ENCODE measurements at regions not wholly inside any gene's neighbourhood (a gene's known extent, or its start where the extent isn't known, plus 50 kb on each side); places are given as distances from the start of the nearest gene placed in this dataset.

DNA sequence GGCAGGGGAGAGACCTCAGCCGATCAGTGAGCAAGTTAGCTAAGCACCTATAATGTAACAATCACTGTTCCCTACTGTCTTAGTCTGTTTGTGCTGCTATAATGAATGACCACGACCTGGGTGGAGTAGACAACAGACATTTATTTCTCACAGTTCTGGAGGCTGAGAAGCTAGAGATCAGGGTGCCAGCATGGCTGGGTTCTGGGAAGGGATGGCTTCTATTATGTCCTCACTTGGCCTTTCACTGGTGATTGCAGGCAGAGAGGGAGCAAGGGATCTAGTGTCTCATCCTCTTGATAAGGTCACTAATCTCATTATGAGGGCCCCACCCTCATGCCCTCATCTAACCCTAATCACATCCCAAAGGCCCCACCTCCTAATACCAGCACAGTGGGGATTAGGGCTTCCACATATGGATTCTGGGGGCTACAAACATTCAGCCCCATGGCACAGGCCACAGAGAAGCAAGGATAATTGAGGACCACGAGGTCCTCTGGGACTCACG, 162.5 kb downstream of the CD83 start:
- Histone ChIP-seq H3K36me3 (no peaks in the 10 kb centered on the region), H3K27ac (no peak overlapping the region), H3K4me1 (no peaks in the 10 kb centered on the region), H3K9me3 (no peaks in the 10 kb centered on the region), H3K27me3 (no peaks in the 10 kb centered on the region), H3K4me3 (no peak overlapping the region)
- no peak for TF ChIP-seq POLR2A (IDR thresholded peaks at IDR 0.05)
- TF ChIP-seq, protein P1, sequence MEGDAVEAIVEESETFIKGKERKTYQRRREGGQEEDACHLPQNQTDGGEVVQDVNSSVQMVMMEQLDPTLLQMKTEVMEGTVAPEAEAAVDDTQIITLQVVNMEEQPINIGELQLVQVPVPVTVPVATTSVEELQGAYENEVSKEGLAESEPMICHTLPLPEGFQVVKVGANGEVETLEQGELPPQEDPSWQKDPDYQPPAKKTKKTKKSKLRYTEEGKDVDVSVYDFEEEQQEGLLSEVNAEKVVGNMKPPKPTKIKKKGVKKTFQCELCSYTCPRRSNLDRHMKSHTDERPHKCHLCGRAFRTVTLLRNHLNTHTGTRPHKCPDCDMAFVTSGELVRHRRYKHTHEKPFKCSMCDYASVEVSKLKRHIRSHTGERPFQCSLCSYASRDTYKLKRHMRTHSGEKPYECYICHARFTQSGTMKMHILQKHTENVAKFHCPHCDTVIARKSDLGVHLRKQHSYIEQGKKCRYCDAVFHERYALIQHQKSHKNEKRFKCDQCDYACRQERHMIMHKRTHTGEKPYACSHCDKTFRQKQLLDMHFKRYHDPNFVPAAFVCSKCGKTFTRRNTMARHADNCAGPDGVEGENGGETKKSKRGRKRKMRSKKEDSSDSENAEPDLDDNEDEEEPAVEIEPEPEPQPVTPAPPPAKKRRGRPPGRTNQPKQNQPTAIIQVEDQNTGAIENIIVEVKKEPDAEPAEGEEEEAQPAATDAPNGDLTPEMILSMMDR (IDR thresholded peaks at IDR 0.05 in 4 of 5, conservative IDR thresholded peaks at IDR 0.05 in 1 of 5), result no peak
- in situ Hi-C loops (cut with MboI; ENCODE audit: low sequenced_read_pairs in 4 of 4), result no loop called here
- intact Hi-C loops (cut with DNase I; ENCODE audit: low total_unique reads), result no loop called here
- ATAC-seq, result no peak
- DNase-seq, result no peak

GRCh38 chr6:14280766-14281293, 163.3 kb downstream of the CD83 start:
- Histone ChIP-seq H3K27me3 (no peaks in the 10 kb centered on the region), H3K9me3 (no peaks in the 10 kb centered on the region), H3K4me3 (no peak overlapping the region), H3K27ac (no peak overlapping the region), H3K4me1 (no peaks in the 10 kb centered on the region), H3K36me3 (no peaks in the 10 kb centered on the region)
- intact Hi-C loops (cut with DNase I; ENCODE audit: low total_unique reads), result no loop called here
- no peak for TF ChIP-seq POLR2A (IDR thresholded peaks at IDR 0.05)
- TF ChIP-seq, protein P1 (IDR thresholded peaks at IDR 0.05 in 4 of 5, conservative IDR thresholded peaks at IDR 0.05 in 1 of 5), result no peak
- in situ Hi-C loops (cut with MboI; ENCODE audit: low sequenced_read_pairs in 4 of 4), result no loop called here
- DNase-seq (no peak), ATAC-seq (no peak)

GRCh38 chr6:14281811-14282660, 164.5 kb downstream of the CD83 start:
- Histone ChIP-seq H3K4me1 (no peaks in the 10 kb centered on the region), H3K9me3 (no peaks in the 10 kb centered on the region), H3K36me3 (no peaks in the 10 kb centered on the region), H3K27me3 (no peaks in the 10 kb centered on the region), H3K4me3 (no peak overlapping the region), H3K27ac (no peak overlapping the region)
- intact Hi-C loops (cut with DNase I; ENCODE audit: low total_unique reads) (no loop called here), in situ Hi-C loops (cut with MboI; ENCODE audit: low sequenced_read_pairs in 4 of 4) (no loop called here)
- ATAC-seq, result no peak
- DNase-seq, result no peak
- no peak for TF ChIP-seq POLR2A (IDR thresholded peaks at IDR 0.05)
- TF ChIP-seq, protein P1 (IDR thresholded peaks at IDR 0.05 in 4 of 5, conservative IDR thresholded peaks at IDR 0.05 in 1 of 5), result no peak

DNA sequence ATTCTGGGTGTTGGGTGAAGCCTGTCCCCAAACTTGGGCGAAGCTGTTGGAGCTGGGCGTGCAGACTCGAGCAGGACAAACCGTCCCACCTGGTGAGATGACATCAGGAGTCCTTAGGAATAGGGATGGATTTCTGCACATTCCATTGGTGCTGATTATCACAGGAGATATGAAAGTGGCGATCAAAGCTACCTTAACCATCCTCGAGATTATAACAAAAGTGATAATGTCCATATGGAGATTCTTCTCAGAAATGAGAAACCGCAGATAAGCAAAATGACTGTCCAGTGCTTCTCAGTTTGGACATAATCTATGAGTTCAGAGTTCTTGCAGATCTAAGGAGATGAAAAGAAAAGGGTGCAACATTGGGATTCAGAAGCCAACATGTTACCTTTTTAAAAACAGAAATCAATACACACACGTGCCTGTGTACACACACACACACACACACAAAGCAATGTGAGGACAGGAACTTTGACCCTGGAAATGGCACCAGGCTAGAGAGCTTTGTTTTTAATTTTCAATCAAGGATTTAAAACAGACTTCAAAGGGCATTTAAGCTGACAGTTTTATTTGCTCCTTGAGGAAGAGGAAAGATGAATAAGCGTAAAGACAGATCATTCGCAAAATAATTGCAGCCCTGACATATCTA, 165.4 kb downstream of the CD83 start:
- TF ChIP-seq POLR2A (IDR thresholded peaks at IDR 0.05), result no peak
- TF ChIP-seq, protein P1 (IDR thresholded peaks at IDR 0.05 in 4 of 5, conservative IDR thresholded peaks at IDR 0.05 in 1 of 5), result no peak
- no peak overlapping the region for H3K4me3 ChIP-seq
- ATAC-seq (no peak), DNase-seq (no peak)
- no peaks in the 10 kb centered on the region for H3K36me3 ChIP-seq
- in situ Hi-C loops (cut with MboI; ENCODE audit: low sequenced_read_pairs in 4 of 4) (no loop called here), intact Hi-C loops (cut with DNase I; ENCODE audit: low total_unique reads) (no loop called here)
- H3K27ac ChIP-seq, result no peak overlapping the region
- H3K4me1 ChIP-seq, result no peaks in the 10 kb centered on the region
- no peaks in the 10 kb centered on the region for H3K27me3 ChIP-seq
- H3K9me3 ChIP-seq, result no peaks in the 10 kb centered on the region
